ENCODE measurements at regions not wholly inside any gene's neighbourhood (a gene's known extent, or its start where the extent isn't known, plus 50 kb on each side); places are given as distances from the start of the nearest gene placed in this dataset.
A peak's percentile ranks its signal among the peaks of the same experiment; 100 is the strongest.
"Not testable (repeated sequence)": the region's sequence is repeated elsewhere in the genome, so short reads cannot be mapped to it uniquely, and the experiment has no call there.

- no peak for DNase-seq
These were observed 50.4 kb upstream of the CACUL1 start for GRCh38 chr10:118805146-118805545.

- no peak for DNase-seq
These were observed 52.9 kb upstream of the CACUL1 start for GRCh38 chr10:118807512-118808305.

DNA sequence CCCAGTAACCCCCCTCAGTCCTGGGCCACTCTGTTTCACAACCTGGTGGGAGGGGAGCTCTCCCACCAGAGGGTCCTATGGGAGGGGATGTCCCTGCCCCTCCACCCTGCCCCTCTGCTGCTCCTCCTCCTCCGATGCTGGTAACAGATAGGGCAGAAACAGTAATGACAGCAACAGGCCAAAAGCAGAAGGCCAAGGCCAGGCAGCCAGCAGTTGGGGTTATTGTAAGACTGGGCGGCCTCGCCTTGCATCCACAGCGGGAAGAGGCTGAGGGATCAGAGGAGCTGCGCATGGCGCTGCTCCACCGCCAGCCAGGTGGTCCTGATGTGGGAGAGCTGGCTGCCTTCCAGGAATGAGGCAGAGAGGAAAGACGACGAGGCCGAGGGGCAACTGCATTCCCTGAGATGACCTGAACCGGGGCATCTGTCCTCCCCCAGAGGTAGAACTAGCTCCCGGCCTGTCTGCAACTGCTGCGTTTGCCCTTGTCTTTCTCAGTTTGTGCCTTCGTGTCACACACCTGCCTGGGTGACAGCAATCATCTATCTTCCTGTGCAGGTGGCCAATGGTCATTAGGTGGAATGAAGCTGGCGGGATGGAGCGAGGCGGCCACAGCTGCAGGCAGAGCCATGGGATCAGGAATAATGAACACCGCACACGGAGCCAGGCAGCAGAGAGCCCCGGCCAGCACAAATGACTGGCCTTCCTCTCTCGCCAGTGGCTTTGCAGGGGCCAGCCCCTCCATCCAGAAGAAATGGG lies 54.0 kb upstream of the CACUL1 start:
- DNase-seq = no peak

- DNase-seq = peak in 1 of 58 donors; percentile 16
These were observed 54.8 kb upstream of the CACUL1 start for GRCh38 chr10:118809357-118810220.

GRCh38 chr10:118810796-118811505 lies 56.2 kb upstream of the CACUL1 start:
- DNase-seq = no peak

DNA sequence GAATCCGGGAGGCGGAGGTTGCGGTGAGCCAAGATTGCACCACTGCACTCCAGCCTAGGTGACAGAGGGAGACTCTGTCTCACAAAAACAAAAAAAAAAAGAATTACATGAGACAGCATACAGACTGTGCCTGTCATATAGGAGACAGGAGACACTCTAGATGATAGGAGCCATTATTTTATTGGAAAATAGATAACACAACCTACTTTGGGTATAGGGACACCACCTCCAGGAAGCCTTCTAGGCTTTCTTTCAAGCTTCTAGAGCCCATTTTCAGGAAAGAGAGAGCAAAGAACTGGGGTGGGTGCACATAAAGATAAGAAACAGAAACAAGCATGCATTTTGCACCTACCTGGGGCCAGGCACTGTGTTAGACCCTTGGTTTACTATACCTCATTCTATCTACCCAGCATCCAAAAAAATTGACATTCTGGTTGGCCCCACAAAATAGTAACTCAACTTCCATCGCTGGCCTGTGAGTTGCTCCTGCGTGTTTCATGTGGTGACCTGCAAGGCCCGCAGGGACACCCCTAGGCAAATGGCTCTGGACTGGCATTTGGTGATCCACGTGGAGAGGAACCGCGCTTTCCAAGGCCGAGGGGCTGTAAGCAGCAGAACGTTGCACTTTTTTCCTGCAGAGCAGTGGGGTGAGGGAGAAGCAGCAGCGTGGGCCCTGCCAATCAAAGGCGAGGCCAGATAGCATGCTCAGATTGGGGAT lies 57.1 kb upstream of the CACUL1 start:
- DNase-seq = no peak

- peak in 13 of 58 donors; percentile 7 to 50 (median 20) for DNase-seq
These were observed 57.6 kb upstream of the CACUL1 start for GRCh38 chr10:118812393-118812740.

DNA sequence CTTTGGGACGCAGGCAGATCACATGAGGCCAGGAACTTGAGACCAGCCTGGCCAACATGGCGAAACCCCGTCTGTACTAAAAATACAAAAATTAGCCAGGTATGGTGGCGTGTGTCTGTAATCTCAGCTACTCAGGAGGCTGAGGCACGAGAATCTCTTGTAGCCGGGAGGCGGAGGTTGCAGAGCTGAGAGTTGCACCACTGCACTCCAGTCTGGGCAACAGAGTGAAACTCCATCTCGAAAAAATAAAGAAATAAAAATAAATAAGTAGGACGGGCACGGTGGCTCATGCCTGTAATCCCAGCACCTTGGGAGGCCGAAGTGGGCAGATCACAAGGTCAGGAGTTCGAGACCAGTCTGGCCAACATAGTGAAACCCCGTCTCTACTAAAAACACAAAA lies 58.2 kb upstream of the CACUL1 start:
- DNase-seq = not testable (repeated sequence)

DNA sequence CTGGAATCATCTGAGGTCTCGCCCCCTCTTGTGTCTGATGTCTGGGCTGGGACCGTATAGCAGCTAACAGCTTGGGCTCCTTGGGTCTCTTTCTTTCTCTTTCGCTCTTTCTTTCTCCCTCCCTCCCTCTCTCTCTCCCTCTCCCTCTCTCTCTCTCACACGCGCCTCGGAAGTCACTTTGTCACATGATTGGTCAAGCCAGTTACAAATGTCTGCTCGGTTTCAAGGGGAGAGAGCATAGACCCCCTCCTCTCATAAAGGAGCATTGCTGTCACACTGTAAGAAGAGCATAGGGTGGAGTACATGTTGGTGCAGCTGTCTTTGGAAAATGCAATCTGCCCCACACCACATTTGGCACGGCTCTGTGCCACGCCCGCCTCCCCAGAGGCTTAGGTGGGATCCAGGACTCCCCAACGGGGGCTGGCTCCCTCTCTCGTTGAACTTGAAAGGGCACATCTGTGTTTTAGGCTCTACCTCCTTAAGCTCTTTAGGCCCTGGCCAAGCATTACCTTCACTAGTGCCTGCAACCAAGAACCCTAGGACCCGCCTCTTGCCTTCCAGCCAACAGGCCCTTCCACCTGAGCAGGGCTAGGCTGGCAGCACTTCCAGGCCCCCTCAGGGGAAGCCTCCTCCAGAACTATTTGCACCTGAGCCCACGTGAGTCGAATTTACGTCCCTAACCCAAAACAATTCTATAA lies 61.9 kb upstream of the CACUL1 start:
- DNase-seq = no peak

DNA sequence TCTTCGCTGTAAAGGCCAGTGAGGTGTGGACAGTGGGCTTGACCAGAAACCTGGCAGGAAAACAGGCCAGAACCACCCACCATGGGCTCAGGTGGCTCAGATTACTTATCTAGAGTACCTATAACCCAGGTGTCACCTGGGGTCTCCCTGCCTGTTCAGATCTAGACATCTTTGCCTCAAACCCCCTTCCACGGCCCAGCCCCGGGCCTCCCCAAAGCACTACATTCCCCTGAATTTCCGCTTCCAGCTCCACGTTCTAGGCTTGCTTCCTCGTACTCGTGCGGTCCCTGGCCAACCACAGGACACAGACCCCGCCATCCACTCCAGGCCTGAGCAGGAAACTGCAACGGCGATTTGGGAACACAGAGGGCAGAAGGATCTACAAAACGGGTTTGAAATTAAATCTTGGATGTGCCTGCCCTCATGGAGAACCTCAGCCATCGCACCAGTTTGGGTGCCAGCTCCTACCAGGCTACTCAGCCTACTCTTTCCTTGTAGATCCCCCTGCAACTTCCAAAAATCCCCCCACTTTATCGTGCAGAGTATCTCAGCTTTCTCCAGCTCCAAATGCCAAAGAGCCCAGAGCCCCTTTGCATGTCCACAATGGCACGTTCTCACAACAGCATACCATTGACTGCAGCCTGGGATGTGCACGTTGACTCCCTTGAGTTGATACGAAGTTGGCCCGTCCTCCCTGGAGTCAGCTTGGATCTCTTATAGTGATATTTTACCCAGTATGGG lies 62.7 kb upstream of the CACUL1 start:
- no peak for DNase-seq

DNA sequence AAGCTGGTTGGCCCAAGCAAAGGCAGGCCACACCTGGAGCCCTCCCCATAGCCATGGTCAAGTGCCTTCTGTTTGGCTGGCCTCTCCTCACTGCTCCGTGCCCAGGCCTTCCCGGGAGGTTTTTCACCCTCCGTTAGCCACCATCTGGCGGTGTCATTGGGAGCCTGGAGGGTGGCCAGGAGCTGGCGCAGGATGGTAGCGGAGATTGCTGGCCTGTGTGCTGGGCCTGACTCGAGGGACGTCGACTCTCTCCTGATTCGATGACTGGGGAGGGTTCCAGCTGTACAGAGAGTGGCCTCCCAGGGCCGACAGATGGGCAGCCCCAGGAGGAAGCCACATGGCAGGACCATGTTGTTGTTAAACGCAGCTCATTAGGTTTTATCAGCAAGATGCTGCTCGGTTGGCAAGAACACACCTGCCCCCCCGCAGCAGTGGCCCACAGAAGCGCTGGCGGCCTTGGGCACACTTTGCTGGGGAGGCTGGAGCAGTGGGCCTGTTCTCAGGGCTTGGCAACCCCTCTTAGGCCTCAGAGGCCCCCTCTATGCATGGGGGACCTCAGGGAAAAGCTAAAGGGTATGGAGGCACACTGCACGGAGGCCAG lies 64.0 kb upstream of the CACUL1 start:
- peak in 36 of 58 donors; percentile 13 to 66 (median 28) for DNase-seq

GRCh38 chr10:118820326-118821116 lies 65.8 kb upstream of the CACUL1 start:
- DNase-seq = no peak

- DNase-seq = no peak
These were observed 68.6 kb upstream of the CACUL1 start for GRCh38 chr10:118823256-118823907.

DNA sequence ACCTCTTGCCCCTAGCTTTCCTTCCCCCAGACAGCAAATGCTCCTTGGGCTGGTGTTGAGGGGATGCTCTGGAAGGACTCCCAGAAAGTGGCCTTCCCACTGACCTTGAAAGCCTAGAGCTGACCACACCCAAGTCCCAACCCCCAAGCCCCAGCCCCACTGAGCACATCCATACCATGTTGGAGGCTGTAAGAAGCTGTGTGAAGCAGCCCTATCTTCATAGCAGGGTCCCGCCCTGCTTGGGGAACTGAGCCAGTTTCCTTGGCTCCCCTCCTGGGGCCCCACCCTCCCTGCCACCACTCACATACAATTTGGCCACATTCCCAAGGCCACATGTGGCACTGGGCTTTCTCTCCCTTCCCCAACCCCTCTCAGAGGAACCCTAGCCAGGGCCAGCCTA lies 72.3 kb upstream of the CACUL1 start:
- no peak for DNase-seq

GRCh38 chr10:118827466-118828155 lies 72.8 kb upstream of the CACUL1 start:
- DNase-seq = no peak

- peak in 21 of 58 donors; percentile 9 to 72 (median 19) for DNase-seq
These were observed 77.5 kb upstream of the CACUL1 start for GRCh38 chr10:118832241-118832651.

GRCh38 chr10:118834370-118834769 lies 79.6 kb upstream of the CACUL1 start:
- not testable (repeated sequence) for DNase-seq
